K562 (cell line): ENCODE measurements at regions not wholly inside any gene's neighbourhood (a gene's known extent, or its start where the extent isn't known, plus 50 kb on each side); places are given as distances from the start of the nearest gene placed in this dataset.

Experiments
- JUN ChIP-seq, 2 experiments: sonication (generic) in 1 of 2; formaldehyde crosslinking in 1 of 2; IDR thresholded peaks; 2 replicates each; pipeline versions ENCODE4 v1.6.1 to v1.8.0; 2012 to 2022; ENCODE audit warnings: borderline replicate concordance in 2 of 2, mild to moderate bottlenecking in 2 of 2, improper control_type of control experiment in 1 of 2, low read depth in 1 of 2, low read length in 1 of 2, missing genetic modification reagents in 1 of 2
- RFX5 ChIP-seq: IDR thresholded peaks from 2 replicates; pipeline ENCODE4 v1.6.1; 2011; ENCODE audit warnings: low read depth, mild to moderate bottlenecking, improper control_type of control experiment, low read length
- TF ChIP-seq, protein P1 (sequence below): fragments of 250-450 bp; sonication (Bioruptor Pico); IDR thresholded peaks from 2 replicates; pipeline ENCODE4 v1.8.0; 2021; ENCODE audit warnings: borderline replicate concordance, mild to moderate bottlenecking, moderate library complexity; ENCODE audit not compliant: poor library complexity, severe bottlenecking
- TF ChIP-seq, protein P2 (sequence below), 3 experiments: IDR thresholded peaks in 2 of 3; conservative IDR thresholded peaks in 1 of 3; 2 replicates each; pipeline ENCODE4 v1.5.1; 2011 to 2012; ENCODE audit warnings: low read length in 3 of 3, mild to moderate bottlenecking in 3 of 3, control low read depth in 2 of 3, improper control_type of control experiment in 1 of 3, inconsistent platforms in 1 of 3, low read depth in 1 of 3, mixed read lengths in 1 of 3, moderate library complexity in 1 of 3; ENCODE audit not compliant: insufficient read depth in 2 of 3
- TF ChIP-seq, protein P3 (sequence below): fragments of 450-650 bp; IDR thresholded peaks from one replicate; pipeline ENCODE4 v1.6.1; 2018; ENCODE audit warnings: mild to moderate bottlenecking, moderate library complexity; ENCODE audit not compliant: partially characterized antibody
- TF ChIP-seq, protein P4 (sequence below): fragments of 450-650 bp; IDR thresholded peaks from 2 replicates; pipeline ENCODE4 v1.6.1; 2016

DNA sequence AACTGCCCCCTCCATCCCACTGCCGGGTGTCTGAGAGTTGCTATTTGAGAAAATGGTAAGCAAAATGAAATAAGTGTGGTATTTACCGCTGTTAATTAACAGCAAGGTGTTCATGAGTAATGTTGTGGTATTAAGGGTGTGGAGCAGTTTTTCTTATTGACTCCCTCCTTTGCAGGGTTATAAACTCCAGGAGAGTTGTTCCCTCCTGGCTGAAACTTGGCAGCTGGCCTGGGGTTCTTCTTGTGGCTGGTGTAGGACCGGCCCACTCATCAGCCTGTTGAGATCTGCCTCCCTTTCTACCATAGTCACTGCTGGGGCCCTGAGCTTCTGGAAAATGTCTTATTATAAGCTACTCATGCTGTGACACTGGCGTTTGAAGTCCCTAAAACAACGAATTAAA is 128.6 kb downstream of the SOX9 start:
- TF ChIP-seq, protein P1, sequence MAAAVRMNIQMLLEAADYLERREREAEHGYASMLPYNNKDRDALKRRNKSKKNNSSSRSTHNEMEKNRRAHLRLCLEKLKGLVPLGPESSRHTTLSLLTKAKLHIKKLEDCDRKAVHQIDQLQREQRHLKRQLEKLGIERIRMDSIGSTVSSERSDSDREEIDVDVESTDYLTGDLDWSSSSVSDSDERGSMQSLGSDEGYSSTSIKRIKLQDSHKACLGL (CRISPR knock-in tag) = no peak
- TF ChIP-seq, protein P2, sequence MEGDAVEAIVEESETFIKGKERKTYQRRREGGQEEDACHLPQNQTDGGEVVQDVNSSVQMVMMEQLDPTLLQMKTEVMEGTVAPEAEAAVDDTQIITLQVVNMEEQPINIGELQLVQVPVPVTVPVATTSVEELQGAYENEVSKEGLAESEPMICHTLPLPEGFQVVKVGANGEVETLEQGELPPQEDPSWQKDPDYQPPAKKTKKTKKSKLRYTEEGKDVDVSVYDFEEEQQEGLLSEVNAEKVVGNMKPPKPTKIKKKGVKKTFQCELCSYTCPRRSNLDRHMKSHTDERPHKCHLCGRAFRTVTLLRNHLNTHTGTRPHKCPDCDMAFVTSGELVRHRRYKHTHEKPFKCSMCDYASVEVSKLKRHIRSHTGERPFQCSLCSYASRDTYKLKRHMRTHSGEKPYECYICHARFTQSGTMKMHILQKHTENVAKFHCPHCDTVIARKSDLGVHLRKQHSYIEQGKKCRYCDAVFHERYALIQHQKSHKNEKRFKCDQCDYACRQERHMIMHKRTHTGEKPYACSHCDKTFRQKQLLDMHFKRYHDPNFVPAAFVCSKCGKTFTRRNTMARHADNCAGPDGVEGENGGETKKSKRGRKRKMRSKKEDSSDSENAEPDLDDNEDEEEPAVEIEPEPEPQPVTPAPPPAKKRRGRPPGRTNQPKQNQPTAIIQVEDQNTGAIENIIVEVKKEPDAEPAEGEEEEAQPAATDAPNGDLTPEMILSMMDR (IDR thresholded peaks at IDR 0.05 in 2 of 3, conservative IDR thresholded peaks at IDR 0.05 in 1 of 3; ENCODE audit: insufficient read depth in 2 of 3, low read depth in 1 of 3, low read length in 3 of 3) = no peak
- TF ChIP-seq, protein P3, sequence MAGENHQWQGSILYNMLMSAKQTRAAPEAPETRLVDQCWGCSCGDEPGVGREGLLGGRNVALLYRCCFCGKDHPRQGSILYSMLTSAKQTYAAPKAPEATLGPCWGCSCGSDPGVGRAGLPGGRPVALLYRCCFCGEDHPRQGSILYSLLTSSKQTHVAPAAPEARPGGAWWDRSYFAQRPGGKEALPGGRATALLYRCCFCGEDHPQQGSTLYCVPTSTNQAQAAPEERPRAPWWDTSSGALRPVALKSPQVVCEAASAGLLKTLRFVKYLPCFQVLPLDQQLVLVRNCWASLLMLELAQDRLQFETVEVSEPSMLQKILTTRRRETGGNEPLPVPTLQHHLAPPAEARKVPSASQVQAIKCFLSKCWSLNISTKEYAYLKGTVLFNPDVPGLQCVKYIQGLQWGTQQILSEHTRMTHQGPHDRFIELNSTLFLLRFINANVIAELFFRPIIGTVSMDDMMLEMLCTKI = no peak
- TF ChIP-seq, protein P4, sequence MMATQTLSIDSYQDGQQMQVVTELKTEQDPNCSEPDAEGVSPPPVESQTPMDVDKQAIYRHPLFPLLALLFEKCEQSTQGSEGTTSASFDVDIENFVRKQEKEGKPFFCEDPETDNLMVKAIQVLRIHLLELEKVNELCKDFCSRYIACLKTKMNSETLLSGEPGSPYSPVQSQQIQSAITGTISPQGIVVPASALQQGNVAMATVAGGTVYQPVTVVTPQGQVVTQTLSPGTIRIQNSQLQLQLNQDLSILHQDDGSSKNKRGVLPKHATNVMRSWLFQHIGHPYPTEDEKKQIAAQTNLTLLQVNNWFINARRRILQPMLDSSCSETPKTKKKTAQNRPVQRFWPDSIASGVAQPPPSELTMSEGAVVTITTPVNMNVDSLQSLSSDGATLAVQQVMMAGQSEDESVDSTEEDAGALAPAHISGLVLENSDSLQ = no peak
- TF ChIP-seq JUN (IDR thresholded peaks at IDR 0.05; ENCODE audit: borderline replicate concordance, low read depth, low read length) = no peak
- no peak for TF ChIP-seq JUN (CRISPR knock-in tag; IDR thresholded peaks at IDR 0.05; ENCODE audit: borderline replicate concordance)
- TF ChIP-seq RFX5 = no peak
